ENCODE measurements at regions not wholly inside any gene's neighbourhood (a gene's known extent, or its start where the extent isn't known, plus 50 kb on each side); places are given as distances from the start of the nearest gene placed in this dataset.

DNA sequence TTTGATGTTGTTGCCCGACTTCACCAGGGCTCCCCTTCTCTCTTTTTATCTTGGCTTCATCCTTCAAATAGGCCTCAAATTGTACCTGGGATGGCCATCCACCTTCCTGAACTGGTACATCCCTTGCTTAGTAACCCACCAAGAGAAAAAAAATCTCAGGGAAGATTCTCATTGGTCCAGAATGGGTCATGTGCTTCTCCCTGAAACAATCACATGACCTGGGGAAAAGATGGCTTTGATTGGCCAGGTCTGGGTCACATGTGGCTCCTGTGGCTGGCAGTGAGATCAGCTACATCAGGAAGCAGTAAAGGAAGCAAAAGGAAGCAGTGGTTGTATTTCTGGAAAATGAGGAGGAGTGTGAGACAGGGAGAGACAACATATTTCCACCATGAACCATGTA lies 540.2 kb downstream of the MIAT start:
- Histone ChIP-seq H3K4me1 (peaks cover 0 to 3% of the 10 kb centered on the region in 2 donors), H3K36me3 (no peaks in the 10 kb centered on the region), H3K27ac (no peak overlapping the region), H3K9me3 (no peaks in the 10 kb centered on the region), H3K4me3 (no peak overlapping the region), H3K27me3 (no peaks in the 10 kb centered on the region)
- TF ChIP-seq, protein P1, sequence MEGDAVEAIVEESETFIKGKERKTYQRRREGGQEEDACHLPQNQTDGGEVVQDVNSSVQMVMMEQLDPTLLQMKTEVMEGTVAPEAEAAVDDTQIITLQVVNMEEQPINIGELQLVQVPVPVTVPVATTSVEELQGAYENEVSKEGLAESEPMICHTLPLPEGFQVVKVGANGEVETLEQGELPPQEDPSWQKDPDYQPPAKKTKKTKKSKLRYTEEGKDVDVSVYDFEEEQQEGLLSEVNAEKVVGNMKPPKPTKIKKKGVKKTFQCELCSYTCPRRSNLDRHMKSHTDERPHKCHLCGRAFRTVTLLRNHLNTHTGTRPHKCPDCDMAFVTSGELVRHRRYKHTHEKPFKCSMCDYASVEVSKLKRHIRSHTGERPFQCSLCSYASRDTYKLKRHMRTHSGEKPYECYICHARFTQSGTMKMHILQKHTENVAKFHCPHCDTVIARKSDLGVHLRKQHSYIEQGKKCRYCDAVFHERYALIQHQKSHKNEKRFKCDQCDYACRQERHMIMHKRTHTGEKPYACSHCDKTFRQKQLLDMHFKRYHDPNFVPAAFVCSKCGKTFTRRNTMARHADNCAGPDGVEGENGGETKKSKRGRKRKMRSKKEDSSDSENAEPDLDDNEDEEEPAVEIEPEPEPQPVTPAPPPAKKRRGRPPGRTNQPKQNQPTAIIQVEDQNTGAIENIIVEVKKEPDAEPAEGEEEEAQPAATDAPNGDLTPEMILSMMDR (IDR thresholded peaks at IDR 0.05): no peak
- DNase-seq (ENCODE audit: low spot score): no peak

DNA sequence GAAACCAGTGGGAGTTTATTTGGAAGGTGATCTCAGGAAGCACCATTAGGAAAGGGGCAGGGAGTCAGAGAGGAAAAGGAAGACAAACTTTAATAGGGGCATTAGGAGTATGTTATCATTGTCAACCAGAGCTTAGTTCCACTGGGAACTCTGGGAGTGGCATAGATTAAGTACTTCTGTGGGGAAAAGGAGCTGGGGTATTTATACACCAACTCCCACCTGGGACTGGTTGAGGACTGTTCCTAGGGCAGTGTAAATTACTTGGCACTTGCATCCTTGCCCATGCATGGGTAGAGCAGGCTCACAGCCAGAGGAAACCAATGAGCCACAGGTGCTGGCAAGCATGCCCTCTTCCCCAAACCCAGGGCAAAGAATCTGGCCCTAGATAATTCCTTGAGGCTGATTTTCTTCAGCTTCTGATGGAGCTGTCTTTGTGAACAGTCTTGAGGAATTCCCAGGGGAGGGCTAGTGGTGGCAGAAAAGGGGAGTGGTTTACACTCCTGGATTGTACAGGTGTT lies 541.2 kb downstream of the MIAT start:
- TF ChIP-seq, protein P1 (IDR thresholded peaks at IDR 0.05): no peak
- no peaks in the 10 kb centered on the region for H3K27me3 ChIP-seq
- DNase-seq (ENCODE audit: low spot score): no peak

DNA sequence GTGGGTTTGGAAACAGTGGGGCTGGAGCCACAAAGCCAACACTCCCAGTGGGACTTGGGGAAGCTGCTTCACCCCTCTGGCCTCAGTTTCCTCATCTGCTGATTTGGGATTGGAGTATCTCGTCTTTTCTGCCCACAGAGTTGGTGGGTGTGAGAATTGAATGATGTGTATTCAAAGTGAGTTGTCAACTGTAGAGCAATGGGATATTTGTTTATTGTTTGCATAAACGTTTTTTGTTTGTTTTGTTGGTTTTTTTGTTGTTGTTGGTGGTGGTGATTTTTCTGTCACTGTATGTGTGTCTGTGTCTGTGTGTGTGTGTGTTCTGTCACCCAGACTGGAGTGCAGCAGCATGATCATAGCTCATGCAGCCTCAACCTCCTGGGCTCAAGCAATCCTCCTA lies 542.0 kb downstream of the MIAT start:
- H3K4me3 ChIP-seq: no peak overlapping the region
- no peaks in the 10 kb centered on the region for H3K9me3 ChIP-seq
- H3K4me1 ChIP-seq: peaks cover 0 to 9% of the 10 kb centered on the region in 2 donors
- TF ChIP-seq, protein P1 (IDR thresholded peaks at IDR 0.05): no peak
- H3K36me3 ChIP-seq: no peaks in the 10 kb centered on the region
- no peak overlapping the region for H3K27ac ChIP-seq
- H3K27me3 ChIP-seq: no peaks in the 10 kb centered on the region
- DNase-seq (ENCODE audit: low spot score): no peak

More for the DNA sequence above, 541.2 kb downstream of the MIAT start:
- peaks cover 0 to 9% of the 10 kb centered on the region in 2 donors for H3K4me1 ChIP-seq
- H3K27ac ChIP-seq: no peak overlapping the region
- no peak overlapping the region for H3K4me3 ChIP-seq
- no peaks in the 10 kb centered on the region for H3K36me3 ChIP-seq
- no peaks in the 10 kb centered on the region for H3K9me3 ChIP-seq

DNA sequence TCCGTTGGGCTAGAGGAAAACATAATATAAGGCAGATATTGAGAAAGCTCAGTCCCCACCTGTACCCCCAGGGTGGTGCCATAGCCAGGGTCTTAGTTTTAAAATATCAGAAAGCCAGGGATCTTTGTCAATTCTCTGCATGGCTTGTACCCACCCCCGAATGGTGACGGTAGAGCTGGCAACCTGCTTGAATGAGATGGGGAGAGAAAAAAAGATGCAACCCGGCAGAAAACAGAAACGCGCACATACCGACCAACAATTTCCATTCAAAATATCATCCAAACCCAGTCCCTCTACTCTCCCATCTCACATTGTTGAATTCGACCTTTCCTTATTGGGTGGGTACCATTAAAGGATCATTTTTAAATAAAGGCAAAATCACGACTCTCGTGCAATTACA lies 543.9 kb downstream of the MIAT start:
- Histone ChIP-seq H3K9me3 (peaks cover 0 to 8% of the 10 kb centered on the region in 2 donors), H3K27ac (no peak overlapping the region), H3K36me3 (no peaks in the 10 kb centered on the region), H3K4me3 (no peak overlapping the region), H3K27me3 (no peaks in the 10 kb centered on the region), H3K4me1 (peaks cover 0 to 9% of the 10 kb centered on the region in 2 donors)
- no peak for DNase-seq (ENCODE audit: low spot score)
- TF ChIP-seq, protein P1 (IDR thresholded peaks at IDR 0.05): no peak

DNA sequence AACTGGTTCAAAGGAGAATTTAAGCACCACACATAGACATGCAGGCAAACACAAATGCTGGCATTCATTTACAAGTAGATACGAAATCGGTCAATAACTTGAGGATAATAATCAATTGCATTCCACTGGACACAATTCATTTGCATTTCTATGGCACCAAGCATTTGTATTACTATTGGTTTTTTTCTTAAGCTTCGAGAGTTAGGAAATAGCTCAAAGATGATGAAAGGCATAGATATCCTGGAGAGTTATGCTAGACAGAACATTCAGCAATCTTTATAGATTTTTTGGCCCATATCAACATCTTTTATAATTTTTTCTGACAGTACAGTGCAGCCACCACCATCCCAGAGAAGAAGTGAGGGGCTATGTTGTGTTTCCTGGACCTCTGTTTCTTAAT lies 544.4 kb downstream of the MIAT start:
- peaks cover 0 to 8% of the 10 kb centered on the region in 2 donors for H3K9me3 ChIP-seq
- H3K27ac ChIP-seq: no peak overlapping the region
- no peaks in the 10 kb centered on the region for H3K27me3 ChIP-seq
- no peaks in the 10 kb centered on the region for H3K36me3 ChIP-seq
- DNase-seq (ENCODE audit: low spot score): no peak
- H3K4me1 ChIP-seq: peaks cover 0 to 9% of the 10 kb centered on the region in 2 donors
- no peak overlapping the region for H3K4me3 ChIP-seq
- TF ChIP-seq, protein P1 (IDR thresholded peaks at IDR 0.05): no peak

DNA sequence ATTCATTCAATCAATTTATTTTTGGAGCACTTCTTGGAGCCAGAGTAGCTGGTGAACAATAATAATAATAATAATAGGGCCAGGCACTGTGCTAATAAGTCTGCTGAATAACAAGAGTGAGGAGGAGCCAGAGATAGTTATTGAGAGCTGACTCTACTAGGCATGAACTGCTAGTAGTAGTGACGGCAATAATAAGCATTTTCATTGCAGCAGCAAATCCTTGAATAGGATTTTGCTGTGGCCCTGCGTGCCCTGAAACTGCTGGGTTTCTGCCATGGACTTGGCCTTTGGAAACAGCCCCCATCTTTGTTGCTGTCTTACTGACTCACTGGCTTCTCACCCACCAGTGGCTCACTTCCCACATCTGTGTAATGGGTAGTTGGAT lies 545.9 kb downstream of the MIAT start:
- peak overlapping the region; percentile 30 to 34 for H3K27ac ChIP-seq

More for the DNA sequence above, 545.9 kb downstream of the MIAT start:
- Histone ChIP-seq H3K9me3 (peaks cover 0 to 8% of the 10 kb centered on the region in 2 donors), H3K36me3 (no peaks in the 10 kb centered on the region), H3K4me1 (peaks cover 0 to 9% of the 10 kb centered on the region in 2 donors), H3K4me3 (no peak overlapping the region), H3K27me3 (no peaks in the 10 kb centered on the region)
- no peak for DNase-seq (ENCODE audit: low spot score)
- TF ChIP-seq, protein P1 (IDR thresholded peaks at IDR 0.05): no peak

All from right atrium auricular region (tissue), 2 donors.